Astrocyte of the cerebellum (primary cell): ENCODE measurements at regions not wholly inside any gene's neighbourhood (a gene's known extent, or its start where the extent isn't known, plus 50 kb on each side); places are given as distances from the start of the nearest gene placed in this dataset.

Experiments used
- DNase-seq: peaks from one replicate; pipeline ENCODE4 v3.0.0-alpha.2; 2011; ENCODE audit warnings: low read depth
- H3K4me3 ChIP-seq: 2 replicates; pipeline ENCODE4 v1.5.1; 2011; ENCODE audit warnings: mild to moderate bottlenecking, low read depth, low read length, moderate library complexity
- CTCF ChIP-seq: IDR thresholded peaks from 2 replicates; pipeline ENCODE4 v1.5.1; 2012; ENCODE audit warnings: low read length, low read depth, moderate library complexity, mild to moderate bottlenecking; ENCODE audit errors: missing control alignments
- in situ Hi-C: cut with HindIII; loops from 2 replicates; pipeline ENCODE4 v1.10.0; 2017; ENCODE audit warnings: low sequenced_read_pairs

DNA sequence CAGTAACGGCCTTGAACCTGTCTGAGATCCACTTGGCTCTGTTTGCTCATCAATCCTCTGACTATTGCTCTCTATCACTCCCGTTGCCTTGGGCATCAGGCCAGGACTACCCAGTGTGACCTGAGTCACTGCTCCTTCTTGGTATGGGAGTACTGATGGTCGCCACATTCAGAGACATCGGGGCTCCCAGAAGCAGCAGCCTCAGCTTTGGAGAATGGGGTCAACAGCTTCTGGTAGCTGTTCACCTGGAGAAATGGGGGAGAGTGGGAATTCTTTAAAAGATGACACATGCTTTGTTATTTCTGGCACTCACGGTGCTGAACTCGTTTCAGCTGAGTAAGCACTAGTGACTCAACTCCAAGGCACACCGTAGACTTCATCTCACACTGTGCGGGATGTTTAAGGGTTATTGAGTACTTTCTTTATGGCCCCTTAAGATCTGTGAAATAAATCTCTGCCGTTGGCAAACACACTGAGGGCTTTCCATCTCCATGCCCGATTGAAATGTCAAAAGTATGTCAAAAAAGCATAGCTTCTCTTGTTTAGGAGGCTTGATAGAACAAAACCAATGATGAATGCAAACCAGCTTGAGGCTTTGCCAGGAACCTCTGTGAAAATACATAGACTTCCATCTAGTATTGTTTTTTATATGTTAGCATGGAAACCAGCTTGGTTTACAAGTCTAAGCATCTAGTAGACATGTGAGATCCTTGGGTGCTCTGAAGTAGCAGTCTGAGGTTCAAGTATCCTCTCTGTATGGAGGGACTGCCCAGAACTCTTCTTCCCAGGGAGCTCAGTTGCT lies 333.1 kb downstream of the CXCL12 start:
- DNase-seq: peak; percentile 83
- H3K4me3 ChIP-seq: no peak overlapping the region
- no peak for TF ChIP-seq CTCF
- in situ Hi-C loops: no loop called here

- H3K4me3 ChIP-seq: no peak overlapping the region
- TF ChIP-seq CTCF: no peak
- in situ Hi-C loops: no loop called here
- DNase-seq: no peak
Observed at GRCh38 chr10:44051091-44051490, 333.8 kb downstream of the CXCL12 start.

GRCh38 chr10:44049301-44050015 lies 335.4 kb downstream of the CXCL12 start:
- in situ Hi-C loops: no loop called here
- no peak for DNase-seq
- no peak overlapping the region for H3K4me3 ChIP-seq
- no peak for TF ChIP-seq CTCF

DNA sequence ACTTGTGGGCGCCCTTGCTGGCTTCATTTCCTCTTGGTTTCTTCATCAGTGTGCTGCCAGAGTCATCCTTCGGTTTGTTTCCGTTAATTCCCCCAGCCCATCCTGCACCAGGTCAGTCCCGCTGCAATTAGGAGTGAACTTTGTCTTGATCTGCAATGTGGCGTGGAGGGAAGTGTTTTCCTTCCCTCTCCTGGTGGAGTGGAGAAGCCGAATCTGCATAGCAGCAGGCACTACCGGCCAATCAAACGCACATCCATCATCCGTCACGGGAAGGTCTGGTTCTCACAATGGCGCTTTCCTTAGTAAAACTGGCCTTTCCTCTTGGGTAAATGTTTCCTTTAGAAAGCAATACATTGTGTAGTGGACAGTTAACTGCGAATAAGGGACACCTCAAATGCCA lies 337.5 kb downstream of the CXCL12 start:
- no peak for DNase-seq
- no peak for TF ChIP-seq CTCF
- no peak overlapping the region for H3K4me3 ChIP-seq
- in situ Hi-C loops: no loop called here

GRCh38 chr10:44046605-44047004 lies 338.3 kb downstream of the CXCL12 start:
- in situ Hi-C loops: no loop called here
- DNase-seq: peak; percentile 52
- H3K4me3 ChIP-seq: no peak overlapping the region
- peak; percentile 21 for TF ChIP-seq CTCF

DNA sequence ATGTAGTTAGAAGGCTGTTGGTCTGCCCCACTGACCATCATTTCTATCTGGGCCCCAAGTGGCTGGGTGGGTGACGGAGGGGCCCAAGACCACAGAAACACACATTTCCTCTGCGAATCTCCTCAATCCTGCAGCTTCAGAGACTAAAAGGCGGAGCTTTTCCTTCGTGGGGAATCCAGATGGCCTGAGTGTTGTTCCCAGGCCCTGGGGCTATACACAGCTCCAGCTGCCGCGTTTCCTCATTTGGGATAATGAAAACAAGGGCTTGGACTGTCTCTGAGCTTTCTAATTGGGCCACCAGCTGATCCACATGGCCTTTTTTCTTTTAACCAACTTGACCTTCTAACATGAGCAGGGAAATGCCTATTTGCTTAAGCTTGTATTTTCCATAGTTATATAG lies 339.9 kb downstream of the CXCL12 start:
- H3K4me3 ChIP-seq: no peak overlapping the region
- TF ChIP-seq CTCF: no peak
- in situ Hi-C loops: no loop called here
- DNase-seq: no peak
